ENCODE measurements at regions not wholly inside any gene's neighbourhood (a gene's known extent, or its start where the extent isn't known, plus 50 kb on each side); places are given as distances from the start of the nearest gene placed in this dataset.

- TF ChIP-seq CTCF (IDR thresholded peaks at IDR 0.05; ENCODE audit: insufficient read depth, low read length), result no peak
- no peak for TF ChIP-seq POLR2AphosphoS5 (IDR thresholded peaks at IDR 0.05; ENCODE audit: low read depth)
- TF ChIP-seq REST (IDR thresholded peaks at IDR 0.05; ENCODE audit: insufficient replicate concordance, low read depth), result no peak
Measured at GRCh38 chrX:33908074-33908473, 224.0 kb downstream of the FAM47A start.
